ENCODE measurements at regions not wholly inside any gene's neighbourhood (a gene's known extent, or its start where the extent isn't known, plus 50 kb on each side); places are given as distances from the start of the nearest gene placed in this dataset.

DNA sequence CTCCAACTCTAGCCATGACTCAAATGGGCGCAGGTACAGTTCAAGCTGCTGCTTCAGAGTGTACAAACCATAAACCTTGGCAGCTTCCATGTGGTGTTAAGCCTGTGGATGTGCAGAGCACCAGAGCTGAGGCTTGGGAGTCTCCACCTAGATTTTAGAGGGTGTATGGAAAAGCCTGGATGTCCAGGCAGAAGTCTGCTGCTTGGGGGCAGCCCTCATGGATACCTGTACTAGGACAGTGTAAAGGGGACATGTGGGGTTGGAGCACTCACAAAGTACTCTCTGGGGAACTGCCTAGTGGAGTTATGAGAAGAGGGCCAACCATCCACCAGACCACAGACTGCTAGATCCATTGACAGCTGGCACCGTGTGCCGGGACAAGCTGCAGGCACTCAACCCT, 273.5 kb upstream of the ST8SIA4 start:
- TF ChIP-seq CTCF (conservative IDR thresholded peaks at IDR 0.05; ENCODE audit: low read length): no peak
- TF ChIP-seq EZH2phosphoT487 (IDR thresholded peaks at IDR 0.05; ENCODE audit: borderline replicate concordance): no peak
